ENCODE measurements at regions not wholly inside any gene's neighbourhood (a gene's known extent, or its start where the extent isn't known, plus 50 kb on each side); places are given as distances from the start of the nearest gene placed in this dataset.

- dilution Hi-C loops (cut with HindIII; ENCODE audit: low sequenced_read_pairs, unreplicated experiment): no loop called here
- Histone ChIP-seq H3K36me3 (ENCODE audit: control insufficient read depth, insufficient read depth, low read length) (no peaks in the 10 kb centered on the region), H4K20me1 (ENCODE audit: insufficient read depth, low read length) (no peaks in the 10 kb centered on the region), H3K27me3 (ENCODE audit: control insufficient read depth, insufficient read depth, low read length) (peaks cover 34% of the 10 kb centered on the region), H2BK20ac (ENCODE audit: low read depth, low read length) (no peak overlapping the region), H2BK15ac (ENCODE audit: low read depth, low read length) (no peak overlapping the region), H3K79me1 (ENCODE audit: low read depth in 1 of 2, low read length in 2 of 2) (no peaks in the 10 kb centered on the region), H2AFZ (replicated peaks; ENCODE audit: low read length, poor library complexity) (no peak overlapping the region), H4K5ac (ENCODE audit: low read depth, low read length) (no peak overlapping the region), H3K56ac (ENCODE audit: extremely low read depth, insufficient read depth, low read length) (no peak overlapping the region), H3K4me1 (ENCODE audit: control insufficient read depth, insufficient read depth, low read length) (no peaks in the 10 kb centered on the region), H2AK9ac (replicated peaks; ENCODE audit: low read depth, low read length, poor library complexity) (no peak overlapping the region), H3K9me1 (ENCODE audit: insufficient read depth, low read length) (no peaks in the 10 kb centered on the region), H3K9ac (ENCODE audit: low read depth, low read length) (no peak overlapping the region), H3K4ac (ENCODE audit: low read depth, low read length) (no peak overlapping the region), H3K18ac (ENCODE audit: low read depth, low read length) (no peak overlapping the region), H3K23ac (ENCODE audit: low read depth, low read length) (no peak overlapping the region), H3K14ac (replicated peaks; ENCODE audit: low read depth, low read length) (no peak overlapping the region), H2BK120ac (ENCODE audit: low read depth, low read length) (no peak overlapping the region), H3K27ac (ENCODE audit: insufficient read depth, low read length) (no peak overlapping the region), H4K8ac (ENCODE audit: low read depth in 2 of 2, low read length in 2 of 2) (no peak overlapping the region), H4K91ac (ENCODE audit: insufficient read depth, low read depth, low read length) (no peak overlapping the region), H3K4me2 (ENCODE audit: low read depth, low read length) (no peak overlapping the region), H3K9me3 (ENCODE audit: control insufficient read depth, insufficient read depth, low read length) (no peaks in the 10 kb centered on the region), H2AK5ac (ENCODE audit: low read depth, low read length) (no peak overlapping the region), H3K4me3 (ENCODE audit: insufficient read depth, low read depth, low read length) (no peak overlapping the region), H2BK5ac (ENCODE audit: low read depth, low read length, poor library complexity, severe bottlenecking) (no peak overlapping the region)
- ATAC-seq (ENCODE audit: low read depth) (no peak), DNase-seq (no peak)
- no TSS peak for BruUV-seq (replicated peaks)
- no CpG with 5 or more reads among the region's 2 CpGs for WGBS, 2 experiments (ENCODE audit: extremely low coverage in 2 of 2, insufficient read length in 1 of 2)
- TF ChIP-seq SMC3 (IDR thresholded peaks at IDR 0.05; ENCODE audit: low read depth, low read length): no peak
- TF ChIP-seq, protein P1, sequence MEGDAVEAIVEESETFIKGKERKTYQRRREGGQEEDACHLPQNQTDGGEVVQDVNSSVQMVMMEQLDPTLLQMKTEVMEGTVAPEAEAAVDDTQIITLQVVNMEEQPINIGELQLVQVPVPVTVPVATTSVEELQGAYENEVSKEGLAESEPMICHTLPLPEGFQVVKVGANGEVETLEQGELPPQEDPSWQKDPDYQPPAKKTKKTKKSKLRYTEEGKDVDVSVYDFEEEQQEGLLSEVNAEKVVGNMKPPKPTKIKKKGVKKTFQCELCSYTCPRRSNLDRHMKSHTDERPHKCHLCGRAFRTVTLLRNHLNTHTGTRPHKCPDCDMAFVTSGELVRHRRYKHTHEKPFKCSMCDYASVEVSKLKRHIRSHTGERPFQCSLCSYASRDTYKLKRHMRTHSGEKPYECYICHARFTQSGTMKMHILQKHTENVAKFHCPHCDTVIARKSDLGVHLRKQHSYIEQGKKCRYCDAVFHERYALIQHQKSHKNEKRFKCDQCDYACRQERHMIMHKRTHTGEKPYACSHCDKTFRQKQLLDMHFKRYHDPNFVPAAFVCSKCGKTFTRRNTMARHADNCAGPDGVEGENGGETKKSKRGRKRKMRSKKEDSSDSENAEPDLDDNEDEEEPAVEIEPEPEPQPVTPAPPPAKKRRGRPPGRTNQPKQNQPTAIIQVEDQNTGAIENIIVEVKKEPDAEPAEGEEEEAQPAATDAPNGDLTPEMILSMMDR (conservative IDR thresholded peaks at IDR 0.05; ENCODE audit: low read depth, low read length): no peak
- TF ChIP-seq RAD21 (IDR thresholded peaks at IDR 0.05; ENCODE audit: low read length): no peak
- no peak for TF ChIP-seq MXI1 (IDR thresholded peaks at IDR 0.05; ENCODE audit: borderline replicate concordance, low read depth, low read length)
- TF ChIP-seq NFE2L2 (IDR thresholded peaks at IDR 0.05; ENCODE audit: low read depth, low read length): no peak
- TF ChIP-seq RCOR1 (IDR thresholded peaks at IDR 0.05; ENCODE audit: insufficient replicate concordance, low read length): no peak
- TF ChIP-seq CEBPB (IDR thresholded peaks at IDR 0.05; ENCODE audit: low read depth, low read length): no peak
- no peak for TF ChIP-seq ELK1 (IDR thresholded peaks at IDR 0.05; ENCODE audit: borderline replicate concordance, low read depth, low read length)
- no peak for TF ChIP-seq BHLHE40 (IDR thresholded peaks at IDR 0.05; ENCODE audit: low read depth, low read length)
- intact Hi-C loops (cut with micrococcal nuclease): no loop called here
- POLR2A ChIA-PET (ENCODE audit: unreplicated experiment): no interaction called here
- CTCF ChIA-PET: interaction anchor here (0.5 kb wide), 1 partner anchor 11 kb away, joined by 3 read pairs; no protein-coding TSS in a partner anchor
- in situ Hi-C loops (cut with MboI; ENCODE audit: low sequenced_read_pairs): loop anchor here (10.0 kb wide), 2 partner anchors 173 to 383 kb away; no protein-coding TSS in a partner anchor
Measured at GRCh38 chr20:1792274-1792673, 102.9 kb upstream of the SIRPA start.

Measured in IMR-90 (cell line).